ENCODE measurements at regions not wholly inside any gene's neighbourhood (a gene's known extent, or its start where the extent isn't known, plus 50 kb on each side); places are given as distances from the start of the nearest gene placed in this dataset.

- no peak for TF ChIP-seq CTCF (tag by site-specific recombination; IDR thresholded peaks at IDR 0.05)
- no peak for TF ChIP-seq ZNF341 (tag by site-specific recombination; IDR thresholded peaks at IDR 0.05; ENCODE audit: low read depth)
Observed at GRCh38 chrX:45258731-45259402, 58.2 kb upstream of the DIPK2B start.

All from HEK293 (cell line).